Skeletal muscle satellite cell (primary cell): ENCODE measurements at regions not wholly inside any gene's neighbourhood (a gene's known extent, or its start where the extent isn't known, plus 50 kb on each side); places are given as distances from the start of the nearest gene placed in this dataset.
"Not testable (repeated sequence)": the region's sequence is repeated elsewhere in the genome, so short reads cannot be mapped to it uniquely, and the experiment has no call there.

ENCODE experiments used
- H3K27me3 ChIP-seq: 2 replicates; pipeline ENCODE4 v1.7.0; 2013; ENCODE audit warnings: low read length; ENCODE audit not compliant: control insufficient read depth, insufficient read depth
- H3K36me3 ChIP-seq: 2 replicates; pipeline ENCODE4 v1.7.0; 2013; ENCODE audit warnings: mild to moderate bottlenecking, control low read depth, low read length; ENCODE audit not compliant: insufficient read depth
- H3K4me1 ChIP-seq: 2 replicates; pipeline ENCODE4 v1.7.0; 2013; ENCODE audit warnings: low read length; ENCODE audit not compliant: control insufficient read depth, insufficient read depth
- H3K4me2 ChIP-seq: 2 replicates; pipeline ENCODE4 v1.7.0; 2013; ENCODE audit warnings: mild to moderate bottlenecking, low read length
- H3K4me3 ChIP-seq: 2 replicates; pipeline ENCODE4 v1.7.0; 2013; ENCODE audit warnings: low read length
- H3K9ac ChIP-seq: 2 replicates; pipeline ENCODE4 v1.7.0; 2013; ENCODE audit warnings: mild to moderate bottlenecking, low read depth, low read length, moderate library complexity
- H3K9me3 ChIP-seq: replicated peaks from 2 replicates; pipeline ENCODE4 v1.7.0; 2013; ENCODE audit warnings: mild to moderate bottlenecking, control low read depth, low read length

- H3K9me3 ChIP-seq, H3K4me1 ChIP-seq, H3K4me3 ChIP-seq, H3K9ac ChIP-seq, H3K36me3 ChIP-seq, H3K27me3 ChIP-seq, H3K4me2 ChIP-seq: not testable (repeated sequence)
Measured at GRCh38 chr20:30569867-30570266, 687.6 kb upstream of the DEFB115 start.

GRCh38 chr20:30570622-30571021 is 686.8 kb upstream of the DEFB115 start:
- H3K9me3 ChIP-seq, H3K27me3 ChIP-seq, H3K4me2 ChIP-seq, H3K4me1 ChIP-seq, H3K9ac ChIP-seq, H3K36me3 ChIP-seq, H3K4me3 ChIP-seq: not testable (repeated sequence)

- not testable (repeated sequence) for H3K27me3 ChIP-seq, H3K9me3 ChIP-seq, H3K9ac ChIP-seq, H3K4me1 ChIP-seq, H3K4me3 ChIP-seq, H3K36me3 ChIP-seq, H3K4me2 ChIP-seq
Measured at GRCh38 chr20:30574337-30574736, 683.1 kb upstream of the DEFB115 start.

- H3K9me3 ChIP-seq, H3K4me1 ChIP-seq, H3K4me3 ChIP-seq, H3K4me2 ChIP-seq, H3K27me3 ChIP-seq, H3K36me3 ChIP-seq, H3K9ac ChIP-seq: not testable (repeated sequence)
Measured at GRCh38 chr20:30579069-30579468, 678.4 kb upstream of the DEFB115 start.

GRCh38 chr20:30579824-30580438 is 677.5 kb upstream of the DEFB115 start:
- Histone ChIP-seq H3K4me2 (peak overlapping the region; percentile 54), H3K9ac (peak overlapping the region; percentile 59), H3K4me3 (peak overlapping the region; percentile 68)
- not testable (repeated sequence) for H3K4me1 ChIP-seq, H3K27me3 ChIP-seq, H3K36me3 ChIP-seq, H3K9me3 ChIP-seq

- H3K4me3 ChIP-seq, H3K4me1 ChIP-seq, H3K9ac ChIP-seq, H3K4me2 ChIP-seq, H3K9me3 ChIP-seq, H3K27me3 ChIP-seq, H3K36me3 ChIP-seq: not testable (repeated sequence)
Measured at GRCh38 chr20:30581839-30582238, 675.6 kb upstream of the DEFB115 start.

GRCh38 chr20:30584403-30584802 is 673.1 kb upstream of the DEFB115 start:
- H3K9ac ChIP-seq, H3K4me1 ChIP-seq, H3K9me3 ChIP-seq, H3K4me2 ChIP-seq, H3K27me3 ChIP-seq, H3K4me3 ChIP-seq, H3K36me3 ChIP-seq: not testable (repeated sequence)

GRCh38 chr20:30585244-30585796 is 672.1 kb upstream of the DEFB115 start:
- not testable (repeated sequence) for H3K9ac ChIP-seq, H3K4me1 ChIP-seq, H3K27me3 ChIP-seq, H3K9me3 ChIP-seq, H3K4me2 ChIP-seq, H3K36me3 ChIP-seq
- peak overlapping the region; percentile 42 for H3K4me3 ChIP-seq

- not testable (repeated sequence) for H3K27me3 ChIP-seq, H3K9ac ChIP-seq, H3K36me3 ChIP-seq, H3K9me3 ChIP-seq, H3K4me3 ChIP-seq, H3K4me2 ChIP-seq, H3K4me1 ChIP-seq
Measured at GRCh38 chr20:30586178-30586577, 671.3 kb upstream of the DEFB115 start.

GRCh38 chr20:30593572-30593971 is 663.9 kb upstream of the DEFB115 start:
- H3K9ac ChIP-seq: no peak overlapping the region
- no peaks in the 10 kb centered on the region for H3K9me3 ChIP-seq
- no peaks in the 10 kb centered on the region for H3K36me3 ChIP-seq
- no peaks in the 10 kb centered on the region for H3K27me3 ChIP-seq
- no peaks in the 10 kb centered on the region for H3K4me1 ChIP-seq
- no peak overlapping the region for H3K4me2 ChIP-seq
- H3K4me3 ChIP-seq: no peak overlapping the region

GRCh38 chr20:30594112-30594511 is 663.4 kb upstream of the DEFB115 start:
- no peaks in the 10 kb centered on the region for H3K9me3 ChIP-seq
- no peaks in the 10 kb centered on the region for H3K36me3 ChIP-seq
- no peaks in the 10 kb centered on the region for H3K4me1 ChIP-seq
- no peak overlapping the region for H3K9ac ChIP-seq
- H3K4me3 ChIP-seq: no peak overlapping the region
- H3K4me2 ChIP-seq: no peak overlapping the region
- H3K27me3 ChIP-seq: no peaks in the 10 kb centered on the region

GRCh38 chr20:30595698-30596097 is 661.8 kb upstream of the DEFB115 start:
- H3K4me2 ChIP-seq: no peak overlapping the region
- no peaks in the 10 kb centered on the region for H3K36me3 ChIP-seq
- H3K4me1 ChIP-seq: no peaks in the 10 kb centered on the region
- H3K27me3 ChIP-seq: no peaks in the 10 kb centered on the region
- no peaks in the 10 kb centered on the region for H3K9me3 ChIP-seq
- H3K9ac ChIP-seq: no peak overlapping the region
- no peak overlapping the region for H3K4me3 ChIP-seq
